ENCODE measurements at regions not wholly inside any gene's neighbourhood (a gene's known extent, or its start where the extent isn't known, plus 50 kb on each side); places are given as distances from the start of the nearest gene placed in this dataset.

DNA sequence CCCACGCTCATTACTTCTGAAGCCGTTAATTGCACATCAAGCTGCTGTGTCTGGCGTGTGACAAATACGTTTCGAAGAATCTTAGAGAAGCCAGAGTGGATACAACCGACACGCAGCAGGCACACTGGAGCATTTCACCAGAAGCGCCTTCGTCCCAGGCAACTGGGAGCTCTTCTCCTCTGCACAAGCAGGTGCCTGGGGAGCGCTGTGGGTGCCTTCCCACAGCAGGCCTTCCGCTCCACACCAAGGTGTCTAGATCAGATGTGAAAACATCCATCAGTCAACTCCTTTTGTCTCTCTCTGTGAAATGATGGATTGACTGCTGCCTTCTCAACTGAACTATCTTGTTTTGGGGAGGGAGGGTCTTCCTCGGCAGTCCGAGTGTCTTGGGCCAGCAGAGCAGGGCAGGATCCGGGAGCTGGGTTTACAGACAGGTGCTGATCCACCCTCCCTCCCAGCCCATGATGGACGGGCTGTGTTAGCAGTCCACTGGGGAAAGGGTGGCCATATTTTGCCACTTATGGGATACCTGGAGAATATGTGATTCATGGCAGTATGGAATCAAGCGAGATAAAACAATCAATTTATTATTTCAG is 326.3 kb downstream of the TCERG1L start:
- no peaks in the 10 kb centered on the region for H3K4me1 ChIP-seq
- 82 to 84% methylated on average over 15 of the region's 16 CpGs for WGBS, 2 donors
- H3K36me3 ChIP-seq: no peaks in the 10 kb centered on the region
- TF ChIP-seq, protein P1, sequence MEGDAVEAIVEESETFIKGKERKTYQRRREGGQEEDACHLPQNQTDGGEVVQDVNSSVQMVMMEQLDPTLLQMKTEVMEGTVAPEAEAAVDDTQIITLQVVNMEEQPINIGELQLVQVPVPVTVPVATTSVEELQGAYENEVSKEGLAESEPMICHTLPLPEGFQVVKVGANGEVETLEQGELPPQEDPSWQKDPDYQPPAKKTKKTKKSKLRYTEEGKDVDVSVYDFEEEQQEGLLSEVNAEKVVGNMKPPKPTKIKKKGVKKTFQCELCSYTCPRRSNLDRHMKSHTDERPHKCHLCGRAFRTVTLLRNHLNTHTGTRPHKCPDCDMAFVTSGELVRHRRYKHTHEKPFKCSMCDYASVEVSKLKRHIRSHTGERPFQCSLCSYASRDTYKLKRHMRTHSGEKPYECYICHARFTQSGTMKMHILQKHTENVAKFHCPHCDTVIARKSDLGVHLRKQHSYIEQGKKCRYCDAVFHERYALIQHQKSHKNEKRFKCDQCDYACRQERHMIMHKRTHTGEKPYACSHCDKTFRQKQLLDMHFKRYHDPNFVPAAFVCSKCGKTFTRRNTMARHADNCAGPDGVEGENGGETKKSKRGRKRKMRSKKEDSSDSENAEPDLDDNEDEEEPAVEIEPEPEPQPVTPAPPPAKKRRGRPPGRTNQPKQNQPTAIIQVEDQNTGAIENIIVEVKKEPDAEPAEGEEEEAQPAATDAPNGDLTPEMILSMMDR (IDR thresholded peaks at IDR 0.05): no peak
- no peak for TF ChIP-seq POLR2A (IDR thresholded peaks at IDR 0.05)
- no peak for DNase-seq
- intact Hi-C loops (cut with DNase I): no loop called here
- H3K27me3 ChIP-seq: peaks cover 0 to 3% (median 0%) of the 10 kb centered on the region in 4 donors
- H3K9me3 ChIP-seq: no peaks in the 10 kb centered on the region
- no peak overlapping the region for H3K27ac ChIP-seq
- no peak overlapping the region for H3K4me3 ChIP-seq

DNA sequence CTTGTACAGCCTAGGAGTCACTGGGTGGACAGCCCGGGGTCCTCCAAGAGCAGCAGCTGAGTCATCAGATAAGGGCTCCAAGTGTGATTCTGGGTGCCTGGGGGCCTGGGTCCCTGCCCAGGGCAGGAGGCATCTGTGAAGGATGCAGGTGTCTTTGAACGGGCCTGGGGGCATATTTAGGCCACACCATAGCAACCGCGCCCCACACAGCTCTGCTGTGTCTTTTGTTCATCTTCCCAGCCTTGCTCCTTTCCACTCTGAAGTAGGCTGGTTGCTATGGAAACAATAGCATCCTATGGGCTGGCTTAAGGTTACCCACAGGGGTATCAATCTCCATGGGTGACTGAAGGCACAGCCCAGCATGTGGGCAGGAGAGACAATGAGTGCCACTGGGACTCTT is 324.7 kb downstream of the TCERG1L start:
- Histone ChIP-seq H3K9me3 (no peaks in the 10 kb centered on the region), H3K4me3 (no peak overlapping the region), H3K27ac (no peak overlapping the region), H3K36me3 (no peaks in the 10 kb centered on the region), H3K4me1 (no peaks in the 10 kb centered on the region), H3K27me3 (peaks cover 0 to 3% (median 0%) of the 10 kb centered on the region in 4 donors)
- WGBS, 2 donors: 43 to 80% methylated on average over 1 to 4 of the region's 4 CpGs
- DNase-seq: no peak
- TF ChIP-seq, protein P1 (IDR thresholded peaks at IDR 0.05): no peak
- TF ChIP-seq POLR2A (IDR thresholded peaks at IDR 0.05): no peak
- intact Hi-C loops (cut with DNase I): no loop called here

DNA sequence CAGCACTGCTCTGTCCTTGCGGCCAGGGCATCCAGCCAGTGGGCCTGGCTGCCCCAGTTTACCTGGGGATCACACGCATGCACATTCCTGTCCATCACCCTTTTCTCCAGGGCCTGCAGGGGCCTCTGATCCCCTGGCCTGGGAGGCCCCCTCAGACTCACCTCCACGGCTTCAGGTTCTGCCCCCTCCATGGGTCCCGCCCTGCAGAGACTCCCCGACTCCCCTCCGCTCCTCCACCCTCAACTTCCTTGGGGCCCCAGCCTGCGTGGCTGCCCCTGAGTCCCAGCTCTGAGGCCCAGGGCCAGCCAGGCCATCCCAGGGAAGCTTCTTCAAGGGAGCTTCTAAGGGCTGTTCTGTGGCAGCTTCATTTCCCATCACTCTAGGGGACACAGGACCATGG is 324.1 kb downstream of the TCERG1L start:
- DNase-seq: no peak
- intact Hi-C loops (cut with DNase I): no loop called here
- no peaks in the 10 kb centered on the region for H3K9me3 ChIP-seq
- TF ChIP-seq, protein P1 (IDR thresholded peaks at IDR 0.05): no peak
- no peak for TF ChIP-seq POLR2A (IDR thresholded peaks at IDR 0.05)
- H3K4me3 ChIP-seq: no peak overlapping the region
- no peaks in the 10 kb centered on the region for H3K4me1 ChIP-seq
- WGBS, 2 donors: 63 to 66% methylated on average over 4 to 5 of the region's 7 CpGs
- no peak overlapping the region for H3K27ac ChIP-seq
- peaks cover 0 to 3% (median 0%) of the 10 kb centered on the region in 4 donors for H3K27me3 ChIP-seq
- H3K36me3 ChIP-seq: no peaks in the 10 kb centered on the region

DNA sequence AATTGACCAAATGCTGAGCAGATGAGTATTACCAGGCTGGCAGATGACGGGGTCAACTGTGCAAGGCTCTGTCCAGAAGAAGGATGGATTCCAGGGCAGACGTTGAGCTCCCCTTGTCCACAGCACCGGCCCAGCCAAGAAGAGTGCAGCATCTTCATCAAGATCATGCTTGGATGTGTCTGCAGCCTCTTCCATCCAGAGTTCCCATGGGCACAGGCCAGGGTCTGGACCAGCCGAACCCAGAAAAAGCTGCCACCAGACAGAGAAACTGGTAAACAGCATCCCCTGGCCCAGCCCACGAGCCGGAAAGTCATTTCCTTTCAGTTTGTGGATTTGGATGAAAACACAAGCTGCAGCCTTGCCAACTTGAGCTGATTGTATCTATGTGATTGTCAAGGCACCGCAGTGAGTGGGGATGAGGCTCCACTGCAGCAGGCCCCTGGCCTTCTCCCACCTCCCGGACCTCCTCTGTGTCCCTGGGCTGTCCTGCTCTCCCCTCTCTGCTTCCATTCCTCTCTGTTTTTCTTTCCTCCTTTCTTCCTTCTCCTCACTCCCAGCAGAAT is 321.8 kb downstream of the TCERG1L start:
- H3K4me1 ChIP-seq: peaks cover 0 to 8% (median 0%) of the 10 kb centered on the region in 3 donors
- H3K9me3 ChIP-seq: no peaks in the 10 kb centered on the region
- H3K27me3 ChIP-seq: peaks cover 0 to 3% (median 0%) of the 10 kb centered on the region in 4 donors
- TF ChIP-seq POLR2A (IDR thresholded peaks at IDR 0.05): no peak
- TF ChIP-seq, protein P1 (IDR thresholded peaks at IDR 0.05): no peak
- H3K27ac ChIP-seq: no peak overlapping the region
- DNase-seq: no peak
- 28 to 73% methylated on average over 3 to 8 of the region's 8 CpGs for WGBS, 2 donors
- intact Hi-C loops (cut with DNase I): no loop called here
- H3K36me3 ChIP-seq: no peaks in the 10 kb centered on the region
- peak overlapping the region in 1 of 4 donors; percentile 6 for H3K4me3 ChIP-seq

DNA sequence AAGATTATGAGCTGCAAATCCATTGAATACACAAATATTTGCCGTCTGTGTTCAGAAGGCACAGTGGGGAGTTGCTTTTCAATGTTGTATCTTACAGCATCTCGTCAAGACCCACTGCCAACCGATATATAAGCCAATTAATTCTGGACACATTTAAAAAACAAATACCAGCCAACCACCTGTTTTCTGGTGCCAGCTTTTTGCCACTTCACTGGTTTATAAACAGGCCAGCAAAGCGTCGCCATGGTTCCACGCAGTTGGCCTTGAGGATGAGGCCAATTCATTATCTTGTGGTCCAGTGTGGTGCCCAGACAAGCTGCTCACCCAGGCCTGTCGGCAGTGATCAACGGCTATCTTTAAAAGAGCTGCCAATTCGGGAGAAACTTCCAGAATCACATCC is 321.0 kb downstream of the TCERG1L start:
- intact Hi-C loops (cut with DNase I): no loop called here
- WGBS, 2 donors: 59 to 75% methylated on average over 9 of the region's 9 CpGs

More for the DNA sequence above, 321.0 kb downstream of the TCERG1L start:
- Histone ChIP-seq H3K9me3 (no peaks in the 10 kb centered on the region), H3K4me3 (no peak overlapping the region), H3K27ac (no peak overlapping the region), H3K36me3 (no peaks in the 10 kb centered on the region), H3K27me3 (peaks cover 0 to 3% (median 0%) of the 10 kb centered on the region in 4 donors), H3K4me1 (peaks cover 0 to 12% (median 0%) of the 10 kb centered on the region in 3 donors)
- TF ChIP-seq, protein P1 (IDR thresholded peaks at IDR 0.05): no peak
- DNase-seq: no peak
